ENCODE measurements at regions not wholly inside any gene's neighbourhood (a gene's known extent, or its start where the extent isn't known, plus 50 kb on each side); places are given as distances from the start of the nearest gene placed in this dataset.

DNA sequence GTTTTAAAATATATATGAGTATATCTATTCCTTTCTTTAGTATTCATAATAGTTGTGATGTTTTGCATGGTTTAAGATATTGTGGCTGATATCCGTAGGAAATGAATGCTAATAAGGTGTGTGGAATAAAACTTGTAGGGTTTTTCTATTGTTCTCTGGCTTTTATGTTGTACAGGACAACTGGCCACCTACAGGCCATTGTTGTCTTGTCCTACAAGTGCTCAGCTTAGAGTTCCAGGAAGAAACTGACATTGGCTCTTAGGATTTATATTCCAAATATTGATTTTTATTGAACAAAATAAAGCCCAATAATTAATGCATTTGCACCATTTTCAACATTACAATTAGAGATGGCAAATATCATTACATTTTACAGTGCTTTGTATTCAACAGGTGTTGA, 512.8 kb upstream of the TENM4 start:
- DNase-seq (ENCODE audit: low spot score) = no peak

DNA sequence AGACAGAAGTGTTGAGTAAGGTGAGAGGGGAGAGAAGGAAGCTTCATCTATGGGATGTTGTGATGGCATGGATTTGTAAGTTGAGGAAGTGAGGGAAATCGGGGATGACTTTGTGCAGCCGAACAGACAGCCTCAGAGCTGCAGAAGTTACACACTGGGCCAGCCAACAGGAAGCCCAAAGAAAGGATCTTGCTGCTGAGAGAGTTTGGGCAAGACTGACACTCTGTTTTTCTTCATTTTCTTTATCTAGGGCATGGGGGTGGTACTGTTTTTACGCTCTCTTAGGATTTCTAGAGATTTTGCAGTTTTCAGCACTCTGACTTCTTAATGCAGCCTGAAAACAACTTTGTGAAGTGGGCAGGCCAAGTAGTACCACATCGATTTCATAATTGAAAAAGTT, 509.9 kb upstream of the TENM4 start:
- no peak for DNase-seq (ENCODE audit: low spot score)

DNA sequence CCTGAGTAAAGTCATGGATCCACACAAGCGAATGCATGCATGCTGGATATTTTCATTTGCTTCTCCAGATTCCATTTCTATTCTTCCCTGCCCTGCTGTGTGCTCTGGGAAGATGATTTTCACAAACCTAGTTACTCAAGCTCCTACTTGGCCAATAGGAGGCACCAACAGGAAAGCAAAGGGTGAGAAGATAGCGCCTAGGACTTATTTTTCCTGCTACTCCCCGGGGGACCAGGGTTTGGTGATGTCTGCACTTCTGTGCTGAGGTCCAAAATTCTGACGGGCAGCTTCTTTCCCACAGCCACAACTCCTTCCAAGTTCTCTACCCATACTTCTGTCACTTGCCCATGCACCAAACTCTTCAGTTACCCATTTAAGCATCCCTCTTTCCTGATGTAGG, 509.3 kb upstream of the TENM4 start:
- no peak for DNase-seq (ENCODE audit: low spot score)

DNA sequence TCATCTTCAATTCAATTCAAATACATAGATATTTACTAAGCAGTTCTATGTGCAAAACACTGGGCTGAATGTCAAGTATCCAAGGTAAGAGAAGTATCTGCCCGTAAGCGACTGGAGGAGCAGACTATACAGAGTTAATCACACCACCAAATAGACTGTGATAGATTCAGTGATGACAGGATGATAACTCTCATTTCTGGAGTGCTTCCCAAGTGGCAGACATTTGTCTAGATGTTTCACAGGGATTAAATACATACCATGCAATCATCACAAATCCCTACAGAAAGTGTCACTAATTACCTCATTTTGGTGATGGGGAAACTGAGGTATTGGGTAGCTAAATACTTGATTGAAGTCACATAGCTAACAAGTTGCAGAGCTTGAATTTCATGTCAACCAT, 508.7 kb upstream of the TENM4 start:
- no peak for DNase-seq (ENCODE audit: low spot score)

DNA sequence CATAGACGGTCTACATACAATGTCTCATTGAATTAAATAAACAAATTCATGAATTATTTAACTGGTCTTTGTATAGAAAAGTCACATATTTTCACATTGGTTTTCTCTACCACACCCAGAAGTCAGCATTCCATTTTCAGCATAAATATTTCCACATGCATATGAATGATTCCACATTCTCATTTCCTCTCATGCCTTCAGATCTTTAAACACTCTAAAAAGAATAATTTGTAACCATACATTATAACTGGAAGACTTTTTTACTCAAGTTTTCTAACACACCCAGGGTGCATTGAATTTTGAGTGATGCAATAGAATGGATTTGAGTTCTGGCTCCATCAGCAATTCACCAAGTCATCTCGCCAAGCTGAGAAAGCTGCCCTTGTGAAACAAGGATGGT, 501.8 kb upstream of the TENM4 start:
- DNase-seq (ENCODE audit: low spot score) = no peak

DNA sequence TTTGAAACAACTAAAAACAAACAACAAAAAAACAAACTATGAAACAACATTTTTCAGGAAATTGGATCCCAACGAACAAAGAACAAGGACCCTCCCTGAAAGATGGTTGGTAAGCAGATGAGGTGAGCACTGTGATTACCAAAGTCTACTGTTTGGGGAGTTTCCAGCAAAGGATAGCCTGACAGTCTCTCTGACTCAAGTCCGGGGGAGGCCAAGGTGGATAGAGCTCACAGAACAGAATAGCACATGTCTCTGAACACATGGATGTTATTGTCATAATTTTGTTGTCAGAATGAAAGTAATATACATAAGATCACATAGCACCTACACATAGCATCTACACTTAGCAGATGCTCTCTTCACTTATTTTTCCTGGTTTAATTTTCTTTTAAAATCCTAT, 501.3 kb upstream of the TENM4 start:
- DNase-seq (ENCODE audit: low spot score) = no peak

DNA sequence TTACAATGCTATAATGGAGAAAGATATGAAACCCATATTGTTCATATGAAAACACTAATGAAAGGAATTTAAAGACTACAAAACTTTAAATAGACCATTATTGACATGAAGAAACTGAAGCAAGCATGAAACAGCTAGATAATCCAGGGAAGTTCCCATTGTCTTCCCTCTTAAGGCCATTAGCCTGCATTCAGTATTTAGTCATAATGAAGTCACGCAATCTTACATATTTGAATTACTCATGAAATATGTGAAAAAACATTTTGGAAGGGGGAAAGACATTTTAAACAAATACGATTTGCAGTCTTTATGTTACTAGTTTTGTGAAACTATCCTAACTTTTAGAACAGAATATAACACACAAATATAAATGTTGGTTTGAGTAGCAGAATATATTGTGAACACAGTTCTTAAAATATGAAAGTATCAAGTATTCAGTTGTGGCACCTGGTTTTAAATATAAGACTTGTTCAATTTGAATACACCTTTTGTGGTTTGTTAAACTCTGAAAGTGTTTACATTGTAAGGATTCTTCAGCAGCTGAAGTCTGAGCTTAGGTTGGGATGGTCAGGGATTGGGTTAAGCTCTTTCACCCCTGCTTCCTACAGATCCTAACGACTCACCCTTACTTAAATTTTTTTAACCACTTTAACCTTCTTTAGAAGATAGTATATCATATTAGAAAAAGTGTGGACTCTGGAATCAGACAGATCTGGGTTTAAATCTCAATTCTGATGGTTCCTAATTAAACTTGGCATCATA, 500.3 kb upstream of the TENM4 start:
- DNase-seq (ENCODE audit: low spot score) = no peak

DNA sequence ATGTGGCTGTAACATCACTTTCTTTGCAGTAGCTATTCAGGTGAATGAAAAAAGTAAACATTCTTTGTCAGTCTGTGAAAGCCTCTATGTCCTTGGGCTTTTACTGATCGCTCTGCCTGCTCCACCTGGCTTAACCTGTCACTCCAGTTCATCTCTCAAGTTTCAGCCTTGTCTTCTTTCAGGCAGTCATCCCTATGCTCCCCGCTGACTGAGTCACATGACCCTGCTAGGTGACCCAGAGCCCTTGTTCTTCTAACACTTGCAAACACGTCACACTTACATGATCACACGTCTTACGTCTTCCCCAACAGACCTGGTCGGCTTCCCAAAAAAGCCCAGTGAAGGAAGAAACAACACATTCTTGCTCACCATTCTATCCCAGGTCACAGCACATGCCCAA, 499.3 kb upstream of the TENM4 start:
- no peak for DNase-seq (ENCODE audit: low spot score)

DNA sequence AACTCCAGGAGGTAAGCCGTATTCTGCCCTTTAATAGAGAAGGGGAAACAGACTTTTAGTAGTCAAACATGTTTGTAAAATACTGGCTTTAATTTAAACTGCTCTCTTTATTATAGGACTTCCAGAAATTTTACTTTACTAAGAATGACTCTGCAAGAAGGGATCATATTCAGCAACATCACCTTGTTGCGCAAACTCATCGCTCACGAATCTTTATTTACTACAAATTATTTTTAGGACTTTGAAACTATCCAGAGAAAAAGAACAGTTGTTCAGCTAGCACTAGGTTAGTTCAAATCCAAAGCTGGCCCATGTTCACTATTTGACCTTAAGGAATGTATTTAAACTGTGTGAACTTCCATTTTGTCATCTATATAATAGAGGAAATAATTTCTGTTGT, 498.3 kb upstream of the TENM4 start:
- DNase-seq (ENCODE audit: low spot score) = no peak

DNA sequence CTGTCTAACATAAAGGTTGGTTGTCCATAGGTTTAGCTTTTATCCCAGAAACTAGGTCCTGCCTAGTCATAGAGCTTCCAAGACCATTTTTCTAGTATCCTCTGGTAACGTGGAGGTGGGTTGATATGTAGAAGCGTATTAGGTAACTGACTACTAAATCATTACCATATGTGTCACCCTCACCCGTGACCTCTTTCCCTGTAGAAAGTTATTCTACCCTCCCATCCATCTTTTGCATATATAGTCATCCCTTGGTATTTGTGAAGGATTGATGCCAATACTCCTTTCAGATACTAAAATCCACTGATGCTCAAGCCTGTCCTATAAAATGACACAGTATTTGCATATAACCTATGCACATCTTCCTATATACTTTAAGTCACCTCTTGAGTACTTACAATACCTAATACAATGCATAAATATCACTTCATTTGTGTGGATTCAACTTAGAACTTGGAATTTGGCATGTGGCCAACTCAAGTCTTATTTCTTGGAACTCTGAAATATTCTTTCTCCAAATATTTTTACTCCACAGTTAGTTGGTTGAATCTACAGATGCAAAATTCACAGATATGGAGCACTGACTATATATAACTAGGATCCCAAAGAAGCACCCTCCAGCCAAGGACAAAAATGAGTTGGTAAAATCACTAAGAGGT, 497.0 kb upstream of the TENM4 start:
- no peak for DNase-seq (ENCODE audit: low spot score)

DNA sequence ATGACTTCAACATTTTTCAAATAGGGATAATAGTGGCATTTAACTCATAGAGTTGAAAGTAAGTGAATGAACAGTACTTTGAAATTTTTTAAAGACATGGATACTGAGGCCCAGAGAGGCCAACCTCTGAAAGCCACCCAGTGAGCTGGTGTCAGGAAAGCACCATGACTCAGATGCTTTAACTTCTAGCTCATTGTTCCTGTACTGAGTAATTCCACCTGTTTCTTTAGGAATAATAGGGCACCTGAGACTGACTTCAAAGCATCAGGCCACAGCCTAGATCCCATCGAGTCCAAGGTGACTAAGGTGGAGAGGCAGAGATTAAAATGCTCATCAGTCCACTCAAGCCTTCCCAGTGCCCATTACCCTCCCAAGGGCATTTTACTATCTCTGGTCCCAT, 491.8 kb upstream of the TENM4 start:
- DNase-seq (ENCODE audit: low spot score) = no peak

DNA sequence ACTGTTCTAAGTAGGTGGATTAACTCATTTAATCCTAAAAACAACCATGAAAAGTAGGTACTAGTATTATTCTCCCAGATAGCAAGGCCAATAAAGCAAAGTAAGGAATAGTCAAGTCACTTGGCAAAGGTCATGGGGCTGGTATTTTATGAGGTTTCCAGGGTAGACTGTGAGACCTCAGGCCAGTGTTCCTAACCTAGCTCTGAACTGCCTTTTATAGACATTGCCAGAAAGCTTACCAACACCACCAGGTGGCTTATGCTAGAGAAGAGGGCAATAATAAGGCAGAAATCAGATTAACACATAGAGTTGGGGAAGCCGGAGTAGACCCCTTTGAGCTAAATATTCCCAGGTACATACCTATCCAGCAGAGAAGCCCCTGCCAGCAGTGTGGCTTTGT, 490.9 kb upstream of the TENM4 start:
- no peak for DNase-seq (ENCODE audit: low spot score)

DNA sequence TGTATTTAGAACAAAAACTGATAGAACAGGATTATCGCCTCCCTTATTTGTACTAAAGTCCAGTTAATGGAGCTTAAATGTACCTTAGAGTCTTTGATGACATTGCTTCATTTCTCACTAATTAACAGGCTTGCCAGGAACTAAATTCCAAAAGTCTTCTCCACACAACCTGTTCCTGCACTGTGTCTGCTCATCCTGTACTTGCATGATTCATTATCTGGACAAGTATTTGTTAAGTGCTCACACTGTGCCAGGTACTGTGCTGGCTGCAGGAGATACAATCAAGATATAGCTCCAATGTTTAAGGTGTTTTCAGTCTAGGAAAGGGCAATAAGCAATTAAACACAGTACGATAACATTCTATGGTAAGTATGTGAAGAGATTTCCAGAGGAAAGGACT, 485.9 kb upstream of the TENM4 start:
- no peak for DNase-seq (ENCODE audit: low spot score)

DNA sequence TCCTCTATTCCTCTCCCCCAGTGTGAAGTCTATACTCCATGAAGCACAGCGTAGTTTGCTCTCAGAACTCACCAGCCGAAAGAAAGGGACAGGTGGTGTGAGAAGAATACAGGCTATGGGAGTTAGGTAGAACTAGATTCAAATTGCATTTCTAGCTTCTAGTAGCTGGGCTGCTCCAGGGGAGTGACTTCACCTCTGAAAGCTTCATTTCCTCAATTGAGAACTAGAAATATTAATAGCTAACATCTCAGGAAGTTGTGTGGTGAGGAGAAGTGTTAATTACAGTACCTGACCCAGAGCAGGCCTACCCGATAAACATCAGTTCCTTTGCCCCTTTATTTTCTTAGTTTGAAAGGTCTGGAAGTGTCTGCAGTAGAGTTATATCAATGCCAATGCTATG, 484.7 kb upstream of the TENM4 start:
- no peak for DNase-seq (ENCODE audit: low spot score)

DNA sequence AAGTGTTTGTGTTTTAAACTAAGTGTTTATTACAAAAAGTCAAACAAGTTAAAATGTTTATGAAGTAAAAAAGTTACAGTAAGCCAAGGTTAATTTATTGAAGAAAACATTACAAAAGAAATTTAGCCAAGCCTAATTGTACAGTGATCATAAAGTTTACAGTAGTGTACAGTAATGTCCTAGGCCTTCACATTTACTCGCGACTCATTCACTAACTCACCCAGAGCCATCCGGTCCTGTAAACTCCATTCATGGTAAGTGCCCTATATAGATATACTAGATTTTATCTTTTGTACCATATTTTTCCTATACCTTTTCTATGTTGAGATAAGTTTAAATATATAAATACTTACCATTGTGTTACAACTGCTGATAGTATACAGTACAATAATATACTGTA, 481.8 kb upstream of the TENM4 start:
- DNase-seq (ENCODE audit: low spot score) = no peak

DNA sequence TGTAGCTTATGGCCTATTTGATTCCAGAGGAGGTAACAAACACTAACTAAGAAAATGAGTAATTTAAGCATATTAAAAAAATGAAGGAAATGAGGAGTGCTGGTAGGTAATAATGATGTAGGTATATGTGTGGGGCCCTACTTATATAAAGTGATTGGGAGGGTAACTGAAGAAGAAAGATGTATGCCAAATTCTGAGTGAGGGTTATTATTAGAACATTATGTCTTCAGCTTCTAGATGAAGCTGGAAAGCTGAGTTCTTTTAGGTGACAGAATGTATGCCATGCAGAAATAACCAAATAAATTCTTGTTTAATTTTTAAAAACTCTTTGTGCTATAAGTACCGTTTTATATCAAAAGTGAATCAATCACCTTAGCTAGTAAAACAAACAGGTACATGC, 479.6 kb upstream of the TENM4 start:
- DNase-seq (ENCODE audit: low spot score) = no peak

DNA sequence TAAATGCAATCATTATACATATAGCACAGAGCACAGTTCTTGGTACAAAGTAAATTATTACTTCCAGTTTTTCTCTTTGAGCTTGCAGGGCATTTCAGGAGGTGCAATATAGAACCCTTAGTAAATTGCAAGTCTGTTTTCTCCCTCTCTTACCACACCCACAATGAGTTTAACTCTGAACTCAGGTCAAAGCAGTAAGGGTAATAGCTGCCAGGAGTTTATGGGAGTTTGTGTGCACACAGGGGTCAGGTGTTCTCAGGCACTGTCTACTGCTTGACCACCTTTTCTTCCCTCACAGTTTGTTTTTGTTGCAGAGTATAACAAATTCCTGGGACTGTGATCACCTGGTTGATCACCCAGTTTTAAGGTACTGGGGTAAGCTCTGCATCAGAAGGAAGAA, 478.5 kb upstream of the TENM4 start:
- DNase-seq (ENCODE audit: low spot score) = no peak

DNA sequence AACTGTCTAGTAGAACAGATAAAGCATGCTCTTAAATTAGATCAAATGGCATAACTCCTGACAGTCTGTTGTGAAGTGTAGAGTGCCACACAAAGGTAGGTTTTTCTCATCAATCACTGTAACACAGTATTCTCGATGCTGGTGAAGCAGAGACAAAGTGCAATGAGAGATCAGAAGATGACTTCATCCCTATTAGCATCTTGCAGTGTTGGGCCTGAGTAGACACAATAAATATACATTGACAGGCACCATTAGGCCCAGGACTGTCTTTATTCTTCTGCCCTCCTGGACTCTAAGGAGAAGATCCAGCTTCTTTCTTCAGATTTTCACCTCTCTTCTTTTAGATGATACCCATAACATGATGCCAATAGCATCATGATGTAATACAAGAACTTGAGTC, 478.0 kb upstream of the TENM4 start:
- no peak for DNase-seq (ENCODE audit: low spot score)

DNA sequence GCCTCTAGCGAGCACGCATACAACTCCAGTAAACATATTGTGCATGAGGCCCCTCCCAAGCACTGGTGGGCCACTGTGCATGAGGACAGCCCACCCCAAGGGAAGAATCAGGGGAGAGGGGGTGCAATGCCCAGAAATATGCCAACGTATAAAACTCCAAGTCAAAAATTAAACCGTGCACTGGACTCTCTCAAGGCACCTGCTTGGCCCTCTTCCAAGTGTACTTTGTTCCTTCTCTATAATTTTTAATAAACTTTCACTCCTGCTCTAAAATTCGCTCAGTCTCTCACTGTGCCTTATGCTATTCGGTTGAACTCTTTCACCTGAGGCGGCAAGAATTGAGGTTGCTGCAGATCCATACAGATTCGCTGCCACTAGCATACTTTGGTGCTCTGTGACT, 465.3 kb upstream of the TENM4 start:
- no peak for DNase-seq (ENCODE audit: low spot score)

DNA sequence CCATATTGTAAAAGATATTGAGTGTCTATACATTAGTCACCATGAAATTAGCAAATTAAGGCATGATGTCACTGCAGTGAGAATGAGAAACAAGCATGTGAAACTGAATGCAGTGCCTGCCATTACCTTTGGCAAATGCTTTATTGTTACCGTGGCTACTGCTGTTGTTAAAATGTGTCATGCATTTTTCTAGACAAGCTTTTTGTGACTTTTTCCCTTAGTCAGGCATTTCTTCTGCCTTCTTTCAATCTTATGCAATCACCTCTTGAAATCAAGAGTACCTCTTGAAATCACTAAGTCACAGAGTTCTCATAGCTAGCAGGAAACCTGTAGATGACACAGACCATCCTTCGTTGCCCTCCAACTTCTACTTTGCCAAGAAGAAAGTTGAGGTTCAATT, 461.7 kb upstream of the TENM4 start:
- no peak for DNase-seq (ENCODE audit: low spot score)

DNA sequence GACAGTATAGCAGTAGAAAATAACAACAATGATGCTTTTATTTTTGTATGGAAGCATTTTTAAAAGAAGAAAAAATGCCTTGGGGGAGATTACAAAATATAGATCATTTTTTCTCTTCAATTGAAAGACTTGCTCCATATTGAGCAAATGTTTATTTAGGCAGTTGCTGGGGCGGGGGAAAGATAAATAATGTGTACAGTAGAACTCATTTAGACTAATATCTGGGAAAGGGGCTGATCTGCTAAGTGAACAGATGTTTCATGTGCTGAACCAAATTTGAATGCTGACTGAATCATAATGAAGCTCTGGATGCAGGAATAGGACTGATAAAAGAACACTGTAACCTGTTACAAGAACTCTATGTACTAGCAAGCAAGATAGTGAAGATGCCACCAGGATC, 457.1 kb upstream of the TENM4 start:
- no peak for DNase-seq (ENCODE audit: low spot score)

DNA sequence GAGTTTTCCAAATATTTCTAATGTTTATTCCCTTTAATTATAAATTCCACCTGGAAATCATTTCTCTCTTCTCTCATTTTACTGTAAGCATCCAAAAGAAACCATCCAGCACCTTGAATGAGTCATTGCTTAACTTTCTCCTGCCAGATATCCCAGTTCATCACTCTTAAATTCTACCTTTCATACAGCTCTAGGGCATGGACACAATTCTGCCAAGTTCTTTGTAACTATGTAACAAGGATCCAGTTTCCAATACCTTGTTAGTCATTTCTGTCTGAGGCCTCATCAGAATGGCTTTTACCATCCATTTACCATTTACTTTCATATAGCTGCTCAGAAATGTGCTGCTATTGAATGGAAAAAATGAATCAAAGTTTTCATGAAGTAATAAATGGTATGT, 455.4 kb upstream of the TENM4 start:
- DNase-seq (ENCODE audit: low spot score) = no peak

DNA sequence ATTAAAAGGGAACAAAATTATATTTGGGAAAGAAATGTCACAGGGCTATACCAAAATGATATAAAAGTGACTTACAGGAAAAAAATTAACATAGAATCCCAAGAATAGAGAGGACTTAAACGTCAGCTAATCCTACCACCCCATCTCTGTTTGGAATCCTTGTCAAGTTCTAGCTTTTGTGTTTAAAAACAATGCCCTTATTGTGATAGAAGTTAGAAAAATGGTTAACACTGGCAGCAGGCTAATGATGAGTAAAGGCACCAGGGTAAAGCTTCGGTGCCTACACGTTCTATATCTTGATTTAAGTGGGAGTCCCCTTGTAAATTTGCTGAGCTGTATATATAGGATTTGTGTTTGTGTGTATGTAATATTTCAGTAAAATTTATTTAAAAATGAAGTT, 453.3 kb upstream of the TENM4 start:
- DNase-seq (ENCODE audit: low spot score) = no peak

DNA sequence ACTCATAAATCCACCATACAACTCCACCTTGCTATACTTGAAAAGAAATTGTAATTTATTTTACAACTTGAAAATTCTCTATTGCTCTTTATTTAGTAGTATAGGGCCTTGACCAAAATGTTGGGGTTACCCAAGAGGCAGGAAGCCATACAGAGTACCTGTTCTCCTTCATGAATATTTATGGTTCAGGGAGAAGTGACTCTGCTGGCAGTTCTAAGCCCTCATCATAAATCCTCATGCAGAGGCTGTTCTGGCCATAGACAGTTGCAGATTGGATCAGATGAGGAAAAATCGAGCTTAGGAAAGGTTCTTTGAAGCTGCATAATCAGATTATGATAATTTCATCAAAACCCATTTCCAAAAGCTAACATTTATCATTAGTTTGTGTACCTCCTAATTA, 449.4 kb upstream of the TENM4 start:
- DNase-seq (ENCODE audit: low spot score) = no peak
